CD14-positive monocyte (primary cell): ENCODE measurements at regions not wholly inside any gene's neighbourhood (a gene's known extent, or its start where the extent isn't known, plus 50 kb on each side); places are given as distances from the start of the nearest gene placed in this dataset.

Experiments
- DNase-seq, 3 donors: peaks; one replicate each; pipeline ENCODE4 v3.0.0-alpha.2; 2011 to 2022
- H2AFZ ChIP-seq: 2 replicates; pipeline ENCODE4 v1.6.0; 2012; ENCODE audit warnings: mild to moderate bottlenecking, low read depth, low read length, inconsistent platforms; ENCODE audit not compliant: insufficient read depth, poor library complexity, severe bottlenecking
- H3K27ac ChIP-seq, 2 donors: 1 replicate in 1 of 2; 2 replicates in 1 of 2; pipeline ENCODE4 v1.5.1; 2012 to 2013; ENCODE audit warnings: low read length in 2 of 2, control low read depth in 1 of 2, inconsistent platforms in 1 of 2, low read depth in 1 of 2, mild to moderate bottlenecking in 1 of 2
- H3K27me3 ChIP-seq, 2 donors: one replicate each; pipeline versions ENCODE4 v1.6.0 to v1.6.1; 2011 to 2013; ENCODE audit warnings: low read length in 2 of 2; ENCODE audit not compliant: control insufficient read depth in 2 of 2, insufficient read depth in 2 of 2
- H3K36me3 ChIP-seq, 2 donors: replicated peaks in 1 of 2; 1 replicate in 1 of 2; 2 replicates in 1 of 2; pipeline versions ENCODE4 v1.5.1 to v1.6.1; 2012 to 2013; ENCODE audit warnings: low read length in 2 of 2, control low read depth in 1 of 2, inconsistent platforms in 1 of 2, mild to moderate bottlenecking in 1 of 2; ENCODE audit not compliant: insufficient read depth in 2 of 2, control insufficient read depth in 1 of 2
- H3K4me1 ChIP-seq, 2 donors: 1 replicate in 1 of 2; 2 replicates in 1 of 2; pipeline versions ENCODE4 v1.5.1 to v1.6.1; 2012 to 2013; ENCODE audit warnings: low read length in 2 of 2, control low read depth in 1 of 2, inconsistent platforms in 1 of 2, mild to moderate bottlenecking in 1 of 2, moderate library complexity in 1 of 2; ENCODE audit not compliant: insufficient read depth in 2 of 2, control insufficient read depth in 1 of 2
- H3K4me2 ChIP-seq: replicated peaks from 2 replicates; pipeline ENCODE3; 2012; ENCODE audit warnings: low read length, moderate library complexity, mild to moderate bottlenecking; ENCODE audit not compliant: poor library complexity, severe bottlenecking; ENCODE audit errors: extremely low read depth
- H3K4me3 ChIP-seq, 3 experiments: fragments of 200-600 bp in 1 of 3; sonication (generic) in 1 of 3; replicated peaks in 1 of 3; 1 replicate in 2 of 3; 2 replicates in 1 of 3; pipeline ENCODE4 v1.5.1; 2011 to 2013; ENCODE audit warnings: low read length in 3 of 3, mild to moderate bottlenecking in 3 of 3, control low read depth in 2 of 3, low read depth in 2 of 3, inconsistent platforms in 1 of 3, moderate library complexity in 1 of 3
- H3K79me2 ChIP-seq: 2 replicates; pipeline ENCODE4 v1.6.0; 2012; ENCODE audit warnings: mild to moderate bottlenecking, control low read depth, inconsistent platforms, low read length, moderate library complexity; ENCODE audit not compliant: insufficient read depth
- H3K9ac ChIP-seq: 2 replicates; pipeline ENCODE4 v1.6.0; 2017; ENCODE audit warnings: low read length, mild to moderate bottlenecking; ENCODE audit not compliant: insufficient read depth, poor library complexity, severe bottlenecking
- H3K9me3 ChIP-seq, 2 donors: replicated peaks in 1 of 2; 1 replicate in 1 of 2; 2 replicates in 1 of 2; pipeline versions ENCODE4 v1.5.1 to v1.6.1; 2012 to 2013; ENCODE audit warnings: low read length in 2 of 2, control low read depth in 1 of 2; ENCODE audit not compliant: control insufficient read depth in 1 of 2, insufficient read depth in 1 of 2
- H4K20me1 ChIP-seq: 2 replicates; pipeline ENCODE4 v1.6.0; 2012; ENCODE audit warnings: mild to moderate bottlenecking, low read length, control low read depth, moderate library complexity; ENCODE audit not compliant: insufficient read depth
- H3K27ac Mint-ChIP-seq, 7 donors: one replicate each; pipeline ENCODE4 v1.8.0; 2020; ENCODE audit warnings: mild to moderate bottlenecking in 7 of 7, mixed read lengths in 7 of 7, moderate library complexity in 6 of 7, inconsistent platforms in 2 of 7
- H3K27me3 Mint-ChIP-seq, 3 donors: one replicate each; pipeline ENCODE4 v1.8.0; 2021 to 2022; ENCODE audit warnings: low read depth in 3 of 3, mild to moderate bottlenecking in 3 of 3, mixed read lengths in 3 of 3, moderate library complexity in 3 of 3, inconsistent platforms in 1 of 3
- H3K36me3 Mint-ChIP-seq, 2 donors: one replicate each; pipeline ENCODE4 v1.8.0; 2020; ENCODE audit warnings: mixed read lengths in 2 of 2, inconsistent platforms in 1 of 2, mild to moderate bottlenecking in 1 of 2
- H3K4me1 Mint-ChIP-seq: one replicate; pipeline ENCODE4 v1.8.0; 2020; ENCODE audit warnings: mild to moderate bottlenecking, mixed read lengths
- H3K4me3 Mint-ChIP-seq, 2 donors: one replicate each; pipeline ENCODE4 v1.8.0; 2020; ENCODE audit warnings: mild to moderate bottlenecking in 2 of 2, mixed read lengths in 2 of 2, moderate library complexity in 1 of 2
- H3K9me3 Mint-ChIP-seq, 7 donors: one replicate each; pipeline ENCODE4 v1.8.0; 2020 to 2022; ENCODE audit warnings: mixed read lengths in 7 of 7, mild to moderate bottlenecking in 6 of 7, moderate library complexity in 6 of 7, inconsistent platforms in 2 of 7
- WGBS: methylation state at CpG from one replicate; pipeline ENCODE4 v1.1.5; 2013; ENCODE audit warnings: missing lambda C conversion rate; ENCODE audit not compliant: insufficient coverage; 5-methylcytosine and 5-hydroxymethylcytosine counted together
- intact Hi-C, 2 donors: fragments of 100-400 bp; cut with micrococcal nuclease; formaldehyde crosslinking; loops; one replicate each; pipeline versions ENCODE4 v1.15.0 to v1.15.1; 2023
- TF ChIP-seq, protein P1 (sequence below): fragments of 200-600 bp; IDR thresholded peaks from one replicate; pipeline ENCODE4 v1.8.0; 2022; ENCODE audit warnings: antibody characterized with exemption, mild to moderate bottlenecking

GRCh38 chr2:59658906-59659635 lies 894.4 kb downstream of the BCL11A start:
- Histone ChIP-seq H3K36me3 (no peaks in the 10 kb centered on the region), H4K20me1 (no peaks in the 10 kb centered on the region), H2AFZ (no peak overlapping the region), H3K9ac (no peak overlapping the region), H3K79me2 (no peaks in the 10 kb centered on the region), H3K4me1 (no peaks in the 10 kb centered on the region), H3K27me3 (no peaks in the 10 kb centered on the region), H3K4me2 (no peak overlapping the region), H3K9me3 (no peaks in the 10 kb centered on the region), H3K27ac (no peak overlapping the region), H3K4me3 (no peak overlapping the region)
- Mint-ChIP-seq H3K36me3 (no peaks in the 10 kb centered on the region), H3K27ac (peak overlapping the region in 1 of 7 donors; percentile 26), H3K4me1 (peaks cover 3% of the 10 kb centered on the region), H3K27me3 (no peaks in the 10 kb centered on the region), H3K4me3 (no peak overlapping the region), H3K9me3 (peaks cover 0 to 2% (median 0%) of the 10 kb centered on the region in 7 donors)
- TF ChIP-seq, protein P1, sequence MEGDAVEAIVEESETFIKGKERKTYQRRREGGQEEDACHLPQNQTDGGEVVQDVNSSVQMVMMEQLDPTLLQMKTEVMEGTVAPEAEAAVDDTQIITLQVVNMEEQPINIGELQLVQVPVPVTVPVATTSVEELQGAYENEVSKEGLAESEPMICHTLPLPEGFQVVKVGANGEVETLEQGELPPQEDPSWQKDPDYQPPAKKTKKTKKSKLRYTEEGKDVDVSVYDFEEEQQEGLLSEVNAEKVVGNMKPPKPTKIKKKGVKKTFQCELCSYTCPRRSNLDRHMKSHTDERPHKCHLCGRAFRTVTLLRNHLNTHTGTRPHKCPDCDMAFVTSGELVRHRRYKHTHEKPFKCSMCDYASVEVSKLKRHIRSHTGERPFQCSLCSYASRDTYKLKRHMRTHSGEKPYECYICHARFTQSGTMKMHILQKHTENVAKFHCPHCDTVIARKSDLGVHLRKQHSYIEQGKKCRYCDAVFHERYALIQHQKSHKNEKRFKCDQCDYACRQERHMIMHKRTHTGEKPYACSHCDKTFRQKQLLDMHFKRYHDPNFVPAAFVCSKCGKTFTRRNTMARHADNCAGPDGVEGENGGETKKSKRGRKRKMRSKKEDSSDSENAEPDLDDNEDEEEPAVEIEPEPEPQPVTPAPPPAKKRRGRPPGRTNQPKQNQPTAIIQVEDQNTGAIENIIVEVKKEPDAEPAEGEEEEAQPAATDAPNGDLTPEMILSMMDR: no peak
- intact Hi-C loops: no loop called here
- 0% methylated on average over 1 of the region's 7 CpGs for WGBS
- DNase-seq: no peak

DNA sequence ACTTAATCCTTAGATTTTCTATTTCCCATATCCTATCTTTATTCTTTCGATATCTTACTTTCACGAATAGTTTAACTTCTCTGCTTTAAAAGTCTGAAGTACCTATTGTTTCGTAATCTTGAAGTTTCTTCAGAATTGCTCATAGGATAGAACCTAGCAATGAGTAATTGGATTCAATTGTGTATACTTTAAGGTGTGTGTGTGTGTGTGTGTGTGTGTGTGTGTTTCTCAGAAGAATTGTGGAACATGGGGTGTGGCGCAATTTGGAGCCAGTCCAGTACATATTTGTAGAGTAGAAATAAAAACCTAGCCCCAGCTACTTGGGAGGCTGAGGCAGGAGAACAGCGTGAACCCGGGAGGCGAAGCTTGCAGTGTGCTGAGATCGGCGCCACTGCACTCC lies 897.6 kb downstream of the BCL11A start:
- no CpG with 5 or more reads among the region's 9 CpGs for WGBS
- no peak overlapping the region for H3K27ac ChIP-seq

More for the DNA sequence above, 897.6 kb downstream of the BCL11A start:
- no peaks in the 10 kb centered on the region for H3K4me1 ChIP-seq
- H3K9me3 ChIP-seq: no peaks in the 10 kb centered on the region
- no peak overlapping the region for H3K9ac ChIP-seq
- Mint-ChIP-seq H3K36me3 (no peaks in the 10 kb centered on the region), H3K4me1 (peaks cover 3% of the 10 kb centered on the region), H3K27ac (peak overlapping the region in 1 of 7 donors; percentile 17), H3K27me3 (peaks cover 0 to 2% (median 0%) of the 10 kb centered on the region in 3 donors), H3K4me3 (no peak overlapping the region), H3K9me3 (peaks cover 0 to 2% (median 0%) of the 10 kb centered on the region in 7 donors)
- H3K36me3 ChIP-seq: no peaks in the 10 kb centered on the region
- DNase-seq: no peak
- no peak overlapping the region for H3K4me2 ChIP-seq
- no peak overlapping the region for H2AFZ ChIP-seq
- H3K79me2 ChIP-seq: no peaks in the 10 kb centered on the region
- no peak overlapping the region for H3K4me3 ChIP-seq
- H3K27me3 ChIP-seq: no peaks in the 10 kb centered on the region
- intact Hi-C loops: no loop called here
- TF ChIP-seq, protein P1: no peak
- H4K20me1 ChIP-seq: no peaks in the 10 kb centered on the region
